ENCODE measurements at regions not wholly inside any gene's neighbourhood (a gene's known extent, or its start where the extent isn't known, plus 50 kb on each side); places are given as distances from the start of the nearest gene placed in this dataset.

GRCh38 chr2:146850746-146851145 is 994.1 kb upstream of the ACVR2A start:
- DNase-seq = no peak

GRCh38 chr2:146847846-146848245 is 997.0 kb upstream of the ACVR2A start:
- DNase-seq = no peak

- no peak for DNase-seq
Observed at GRCh38 chr2:146844226-146844990, 1000.4 kb upstream of the ACVR2A start.

- no peak for DNase-seq
Observed at GRCh38 chr2:146837857-146838256, 1007.0 kb upstream of the ACVR2A start.

GRCh38 chr2:146826388-146826787 is 1018.4 kb upstream of the ACVR2A start:
- DNase-seq = no peak

GRCh38 chr2:146821836-146822316 is 1023.0 kb upstream of the ACVR2A start:
- DNase-seq = no peak

GRCh38 chr2:146820672-146821071 is 1024.2 kb upstream of the ACVR2A start:
- DNase-seq = no peak

- no peak for DNase-seq
Observed at GRCh38 chr2:146818122-146818521, 1026.7 kb upstream of the ACVR2A start.

GRCh38 chr2:146817613-146818012 is 1027.2 kb upstream of the ACVR2A start:
- no peak for DNase-seq

- DNase-seq = no peak
Observed at GRCh38 chr2:146814971-146815370, 1029.9 kb upstream of the ACVR2A start.

GRCh38 chr2:146807568-146808168 is 1037.2 kb upstream of the ACVR2A start:
- no peak for DNase-seq

- no peak for DNase-seq
Observed at GRCh38 chr2:146806364-146807005, 1038.3 kb upstream of the ACVR2A start.

- no peak for DNase-seq
Observed at GRCh38 chr2:146804288-146804687, 1040.5 kb upstream of the ACVR2A start.

GRCh38 chr2:146801886-146802285 is 1042.9 kb upstream of the ACVR2A start:
- no peak for DNase-seq

- no peak for DNase-seq
Observed at GRCh38 chr2:146786396-146786795, 1058.4 kb upstream of the ACVR2A start.

- no peak for DNase-seq
Observed at GRCh38 chr2:146785101-146785500, 1059.7 kb upstream of the ACVR2A start.

GRCh38 chr2:146784602-146785001 is 1060.2 kb upstream of the ACVR2A start:
- DNase-seq = no peak

GRCh38 chr2:146777181-146777580 is 1067.6 kb upstream of the ACVR2A start:
- DNase-seq = no peak

GRCh38 chr2:146776596-146776995 is 1068.2 kb upstream of the ACVR2A start:
- no peak for DNase-seq

GRCh38 chr2:146771531-146771930 is 1073.3 kb upstream of the ACVR2A start:
- DNase-seq = no peak

GRCh38 chr2:146764301-146764700 is 1080.5 kb upstream of the ACVR2A start:
- DNase-seq = no peak

GRCh38 chr2:146762786-146763185 is 1082.0 kb upstream of the ACVR2A start:
- DNase-seq = no peak

GRCh38 chr2:146754606-146755005 is 1090.2 kb upstream of the ACVR2A start:
- DNase-seq = no peak

GRCh38 chr2:146748046-146748445 is 1096.8 kb upstream of the ACVR2A start:
- no peak for DNase-seq
